ENCODE measurements at regions not wholly inside any gene's neighbourhood (a gene's known extent, or its start where the extent isn't known, plus 50 kb on each side); places are given as distances from the start of the nearest gene placed in this dataset.
A peak's percentile ranks its signal among the peaks of the same experiment; 100 is the strongest.
"Not testable (repeated sequence)": the region's sequence is repeated elsewhere in the genome, so short reads cannot be mapped to it uniquely, and the experiment has no call there.

GRCh38 chr13:50233574-50233973 is 218.3 kb downstream of the KCNRG start:
- not testable (repeated sequence) for DNase-seq

DNA sequence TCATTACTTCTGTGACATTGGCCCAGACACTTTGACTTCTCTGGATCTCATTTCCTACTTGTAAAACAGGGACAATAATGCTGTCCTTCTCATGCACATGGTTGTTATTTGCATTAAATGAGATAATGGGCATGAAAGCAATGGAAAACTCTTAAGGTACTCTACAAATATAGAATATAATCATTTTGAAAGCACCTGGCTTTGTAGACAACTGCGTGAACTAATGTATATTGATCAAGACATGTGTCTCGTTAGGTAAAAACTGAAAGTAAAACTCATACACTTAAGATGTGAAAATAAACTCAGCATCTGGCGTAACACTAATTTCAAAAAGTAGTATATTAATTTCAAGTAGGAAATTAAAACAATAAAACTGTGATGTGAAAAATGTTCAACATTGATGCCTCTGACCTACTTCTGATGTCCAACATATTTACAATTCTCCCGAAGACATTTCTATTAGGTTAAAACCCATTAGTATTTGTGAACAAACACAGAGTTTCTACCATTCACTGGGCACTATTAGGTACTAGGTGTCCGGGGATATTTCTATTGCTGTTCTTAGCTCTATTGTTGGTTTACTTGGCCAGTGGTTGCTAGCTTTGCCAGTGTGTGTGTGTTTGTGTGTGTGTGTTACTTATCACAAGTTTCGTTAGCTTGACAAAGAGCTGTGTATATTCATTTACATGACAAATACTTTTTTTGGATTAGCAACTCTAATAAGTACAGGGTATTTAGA is 220.5 kb downstream of the KCNRG start:
- no peak for DNase-seq

- DNase-seq: peak in 3 of 5 donors; percentile 8 to 87 (median 10)
These were observed 221.7 kb downstream of the KCNRG start for GRCh38 chr13:50236898-50237318.

DNA sequence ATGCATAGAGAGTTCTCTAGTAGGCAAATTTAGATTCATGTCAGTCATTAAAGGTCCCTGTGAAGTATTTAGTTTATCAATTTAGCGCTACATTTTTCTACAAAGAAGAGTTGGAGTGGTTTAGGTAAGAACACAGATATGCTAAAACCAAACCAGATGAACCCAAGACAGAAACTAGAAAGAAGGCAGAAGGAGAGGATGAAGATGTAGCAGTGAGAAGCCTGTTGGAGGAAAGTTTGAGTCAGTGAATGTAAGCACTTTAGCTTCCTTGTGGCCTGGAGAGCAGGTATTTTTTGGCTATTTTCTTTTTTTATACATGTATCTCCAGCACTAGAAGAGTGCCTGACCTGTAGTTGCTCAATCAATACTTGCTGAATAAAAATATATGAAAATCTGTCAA is 223.7 kb downstream of the KCNRG start:
- no peak for DNase-seq

GRCh38 chr13:50241479-50241878 is 226.2 kb downstream of the KCNRG start:
- no peak for DNase-seq

GRCh38 chr13:50243931-50244330 is 228.7 kb downstream of the KCNRG start:
- no peak for DNase-seq

DNA sequence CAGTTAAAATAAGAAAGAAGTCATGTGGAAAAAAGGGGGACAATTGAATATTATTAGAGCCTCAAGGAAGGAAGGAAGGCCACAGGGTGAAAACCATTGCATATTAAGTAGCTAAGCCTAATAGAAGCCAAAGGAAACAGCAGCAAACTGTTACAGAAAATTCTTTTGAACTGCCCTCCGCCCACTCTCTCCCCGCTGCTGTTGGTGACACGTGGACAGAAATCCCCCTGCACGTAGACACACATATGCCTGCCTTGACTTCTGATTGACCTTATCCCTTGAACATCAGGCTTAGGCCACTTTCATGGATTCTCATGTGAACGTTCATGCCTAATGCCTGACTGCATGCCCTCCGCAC is 229.1 kb downstream of the KCNRG start:
- DNase-seq: no peak

DNA sequence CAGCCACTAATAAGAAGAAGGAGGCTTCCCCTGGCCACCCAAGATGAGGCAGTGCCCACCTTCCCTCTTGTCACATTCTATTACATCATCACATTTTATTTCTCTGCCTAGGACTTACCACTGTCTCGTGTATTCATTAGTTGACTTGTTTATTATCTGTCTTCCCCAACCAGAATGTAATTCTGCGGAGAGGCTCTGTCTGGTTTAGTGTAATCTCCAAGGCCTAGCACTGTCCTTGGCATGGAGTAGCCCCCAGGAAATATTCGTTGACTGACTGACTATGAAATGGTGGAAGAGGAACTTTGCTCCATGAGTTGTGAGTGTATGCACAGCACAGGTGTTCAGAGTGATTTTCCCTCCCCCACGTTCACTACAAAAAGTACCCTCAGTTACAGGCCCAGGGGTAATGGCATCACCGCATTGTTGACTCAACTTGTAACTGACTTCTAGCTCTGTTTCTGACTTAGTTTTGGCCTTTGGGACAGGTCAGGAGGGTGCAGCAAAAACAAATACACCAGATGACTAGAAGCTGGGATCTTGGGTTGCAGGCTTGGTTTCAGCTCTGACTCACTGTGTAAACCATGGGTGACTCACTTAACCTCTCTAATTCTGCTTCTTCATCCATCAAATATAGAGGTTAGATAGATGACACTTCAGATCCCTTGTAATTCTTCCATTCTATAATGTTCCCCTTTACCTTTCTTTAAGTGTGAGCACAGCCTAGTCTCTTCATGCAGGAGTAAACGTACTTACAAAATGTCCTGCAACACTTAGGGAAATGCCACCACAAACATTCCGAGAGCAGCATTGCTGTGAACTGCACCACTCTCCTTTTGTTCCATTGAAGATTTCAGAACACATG is 229.7 kb downstream of the KCNRG start:
- DNase-seq: peak in 1 of 5 donors; percentile 84

GRCh38 chr13:50247223-50247622 is 232.0 kb downstream of the KCNRG start:
- no peak for DNase-seq

- peak in 1 of 5 donors; percentile 54 for DNase-seq
These were observed 233.4 kb downstream of the KCNRG start for GRCh38 chr13:50248516-50249143.

- no peak for DNase-seq
These were observed 233.9 kb downstream of the KCNRG start for GRCh38 chr13:50249144-50249521.

DNA sequence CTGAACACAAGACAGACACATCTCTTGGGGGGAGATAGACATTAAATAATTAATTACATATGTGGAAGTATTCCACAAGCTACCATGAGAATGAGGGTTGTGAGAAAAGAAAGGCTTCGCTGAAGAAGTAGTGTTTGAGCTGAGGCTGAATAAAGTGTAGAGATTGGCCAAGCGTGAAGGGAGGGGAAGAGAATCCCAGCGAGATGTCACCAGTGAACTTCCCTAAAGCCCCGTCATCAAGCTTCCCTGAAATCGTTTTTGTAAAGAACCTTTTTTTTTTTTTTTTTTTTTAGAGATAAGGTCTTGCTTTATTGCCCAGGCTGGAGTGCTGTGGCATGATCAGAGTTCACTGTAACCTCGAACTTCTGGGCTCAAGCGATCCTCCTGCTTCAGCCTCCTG is 235.2 kb downstream of the KCNRG start:
- no peak for DNase-seq

GRCh38 chr13:50255639-50256038 is 240.4 kb downstream of the KCNRG start:
- DNase-seq: peak in 1 of 5 donors; percentile 57

GRCh38 chr13:50256536-50257321 is 241.5 kb downstream of the KCNRG start:
- not testable (repeated sequence) for DNase-seq

DNA sequence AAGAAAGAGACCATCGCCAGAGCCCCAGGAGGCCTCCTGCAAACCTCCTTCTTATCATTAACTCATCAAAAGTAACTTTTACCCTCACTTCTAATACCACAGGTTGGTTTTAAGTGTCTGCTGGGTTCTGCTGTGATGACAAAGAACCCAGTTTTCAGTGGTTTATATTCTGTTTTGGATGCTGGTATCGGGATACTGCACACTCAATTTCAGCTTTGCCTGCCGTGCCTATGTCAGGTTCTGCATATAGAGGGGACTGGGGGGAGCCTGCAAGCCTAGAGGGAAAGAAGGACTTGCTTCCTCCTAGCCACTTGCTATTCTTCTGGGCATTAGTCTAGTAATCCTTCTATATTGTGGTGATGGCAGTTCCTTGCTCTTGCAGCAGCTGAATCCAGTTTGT is 242.4 kb downstream of the KCNRG start:
- peak in 1 of 5 donors; percentile 36 for DNase-seq

DNA sequence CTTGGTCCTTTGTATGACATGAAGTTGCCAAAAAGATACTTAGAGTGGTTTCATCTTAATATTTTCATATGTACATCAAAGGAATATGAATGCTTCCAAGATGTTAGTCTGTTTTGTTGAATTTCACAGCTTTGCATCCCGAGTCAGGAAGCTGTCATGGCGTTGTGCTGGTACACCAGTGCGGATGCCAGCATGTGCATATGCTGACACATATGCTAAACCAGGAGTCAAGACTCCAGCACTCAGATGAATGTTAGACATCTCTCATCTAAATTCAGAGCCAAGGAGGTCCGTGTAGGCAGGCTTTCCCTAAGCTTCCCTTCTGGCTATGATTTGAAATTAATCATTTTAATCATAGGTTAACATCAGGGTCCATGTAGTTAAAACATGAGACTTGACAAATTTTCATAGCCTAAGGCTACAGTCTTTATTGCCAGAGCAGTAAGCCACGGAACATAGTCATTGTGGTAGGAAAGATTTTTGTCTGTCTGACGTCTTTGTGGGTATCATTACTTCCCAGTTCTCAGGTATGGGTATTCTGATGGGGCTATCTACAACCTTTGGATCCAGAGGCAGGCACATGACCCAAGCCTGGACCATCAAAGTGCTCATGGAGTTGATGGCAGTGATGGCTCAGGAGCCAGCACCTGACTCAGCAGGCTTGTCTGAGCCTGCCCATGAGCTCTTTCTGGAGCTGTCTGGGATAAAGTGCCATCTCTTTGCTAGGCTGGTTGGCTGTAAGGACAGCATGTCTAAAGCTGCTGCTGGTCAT is 246.1 kb downstream of the KCNRG start:
- no peak for DNase-seq

DNA sequence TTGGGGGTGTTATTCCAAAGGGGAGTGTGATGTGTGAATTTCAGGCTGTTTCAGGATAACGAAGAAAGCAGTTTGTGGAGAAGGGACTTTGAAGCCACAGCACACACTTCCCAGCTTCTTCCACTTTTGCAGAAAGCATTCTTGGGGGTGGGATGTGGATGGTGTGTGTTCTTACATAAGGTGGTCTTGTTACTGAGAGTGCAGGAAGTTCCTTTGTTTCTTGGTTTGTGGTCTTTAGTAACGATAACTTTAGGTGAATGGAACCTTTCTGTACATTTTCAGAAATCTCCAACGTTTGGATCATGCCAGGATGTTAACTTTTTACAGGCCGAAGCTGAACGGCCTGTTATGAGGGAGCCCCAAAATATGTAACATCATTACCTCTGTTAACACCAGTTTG is 251.8 kb downstream of the KCNRG start:
- no peak for DNase-seq

DNA sequence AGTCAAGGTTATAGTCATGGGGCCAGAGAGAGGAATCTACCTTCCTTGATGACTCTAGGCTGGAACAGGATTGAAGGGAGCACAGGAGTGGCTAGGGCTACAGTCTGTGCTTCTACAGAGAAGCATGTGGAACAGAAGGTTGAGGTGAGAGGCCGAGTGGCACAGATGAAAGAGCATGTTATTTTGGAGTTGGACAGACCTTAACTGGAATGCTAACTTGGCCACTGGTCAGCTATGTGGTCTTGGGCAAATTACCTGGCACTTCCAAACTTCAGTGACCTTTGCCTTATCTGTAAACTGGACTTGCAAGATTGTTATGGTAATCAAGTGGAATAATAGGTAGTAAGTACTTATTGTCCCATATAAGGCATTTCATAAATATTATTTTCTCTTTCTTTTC is 252.7 kb downstream of the KCNRG start:
- DNase-seq: no peak

- no peak for DNase-seq
These were observed 253.3 kb downstream of the KCNRG start for GRCh38 chr13:50268500-50268899.

DNA sequence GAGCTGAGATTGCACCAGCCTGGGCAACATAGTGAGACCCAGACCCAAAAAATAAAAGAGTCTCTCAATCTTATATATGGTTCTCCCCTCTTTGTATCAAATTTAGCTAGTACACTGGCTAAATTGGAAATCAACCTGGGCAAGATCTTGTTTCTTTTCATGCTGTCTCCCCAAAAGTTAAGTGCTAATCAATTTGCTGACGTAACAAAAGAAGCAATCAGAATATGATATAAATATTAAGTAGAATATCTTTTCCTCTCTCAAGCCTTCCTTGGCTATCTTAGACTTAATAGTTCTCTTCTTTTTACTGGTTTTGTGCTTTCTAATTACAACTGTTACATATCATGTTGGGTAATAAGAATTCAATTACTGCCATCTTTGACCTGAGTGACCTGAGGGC is 258.9 kb downstream of the KCNRG start:
- no peak for DNase-seq

DNA sequence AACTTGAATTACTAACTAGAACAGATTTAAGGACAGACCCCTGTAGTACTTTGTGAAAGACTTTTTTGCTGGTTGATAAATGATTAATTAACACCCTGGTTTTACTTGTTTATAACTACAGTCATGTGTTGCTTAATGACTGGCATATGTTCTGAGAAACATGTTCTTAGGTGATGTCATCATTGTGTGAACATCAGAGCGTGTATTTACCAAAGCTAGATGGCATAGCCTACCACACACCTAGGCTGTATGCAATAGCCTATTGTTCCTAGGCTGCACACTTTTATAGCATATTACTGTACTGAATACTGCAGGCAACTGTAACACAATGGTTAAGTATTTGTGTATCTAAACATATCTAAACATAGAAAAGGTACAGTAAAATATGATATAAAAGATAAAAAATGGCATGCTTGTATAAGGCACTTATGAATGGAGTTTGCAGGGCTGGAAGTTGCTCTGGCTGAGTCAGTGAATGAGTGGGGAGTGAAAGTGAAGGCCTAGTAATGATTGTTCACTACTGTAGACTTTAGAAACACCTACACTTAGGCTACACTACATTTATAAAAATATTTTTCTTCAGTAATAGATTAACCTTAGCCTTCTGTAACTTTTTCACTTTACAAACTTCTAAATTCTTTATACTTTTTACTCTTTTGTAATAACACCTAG is 260.3 kb downstream of the KCNRG start:
- no peak for DNase-seq
